GM12878 (cell line): ENCODE measurements at regions not wholly inside any gene's neighbourhood (a gene's known extent, or its start where the extent isn't known, plus 50 kb on each side); places are given as distances from the start of the nearest gene placed in this dataset.

ENCODE experiments used
- ATF2 ChIP-seq: IDR thresholded peaks from 2 replicates; pipeline ENCODE4 v1.6.1; 2012; ENCODE audit warnings: low read length, inconsistent platforms
- BRCA1 ChIP-seq: IDR thresholded peaks from 2 replicates; pipeline ENCODE4 v1.6.1; 2011; ENCODE audit warnings: low read depth, low read length, improper control_type of control experiment
- CEBPZ ChIP-seq: fragments of 150-350 bp; IDR thresholded peaks from 2 replicates; pipeline ENCODE4 v1.6.1; 2016; ENCODE audit warnings: low read depth, low read length
- REST ChIP-seq: IDR thresholded peaks from 2 replicates; pipeline ENCODE4 v1.6.1; 2012; ENCODE audit warnings: mild to moderate bottlenecking, low read depth, low read length
- SMAD5 ChIP-seq: IDR thresholded peaks from 2 replicates; pipeline ENCODE4 v1.6.1; 2016; ENCODE audit warnings: antibody characterized with exemption, low read depth
- TF ChIP-seq, protein P1 (sequence below): IDR thresholded peaks from 2 replicates; pipeline ENCODE4 v1.6.1; 2011; ENCODE audit warnings: low read depth, low read length, improper control_type of control experiment, borderline replicate concordance

DNA sequence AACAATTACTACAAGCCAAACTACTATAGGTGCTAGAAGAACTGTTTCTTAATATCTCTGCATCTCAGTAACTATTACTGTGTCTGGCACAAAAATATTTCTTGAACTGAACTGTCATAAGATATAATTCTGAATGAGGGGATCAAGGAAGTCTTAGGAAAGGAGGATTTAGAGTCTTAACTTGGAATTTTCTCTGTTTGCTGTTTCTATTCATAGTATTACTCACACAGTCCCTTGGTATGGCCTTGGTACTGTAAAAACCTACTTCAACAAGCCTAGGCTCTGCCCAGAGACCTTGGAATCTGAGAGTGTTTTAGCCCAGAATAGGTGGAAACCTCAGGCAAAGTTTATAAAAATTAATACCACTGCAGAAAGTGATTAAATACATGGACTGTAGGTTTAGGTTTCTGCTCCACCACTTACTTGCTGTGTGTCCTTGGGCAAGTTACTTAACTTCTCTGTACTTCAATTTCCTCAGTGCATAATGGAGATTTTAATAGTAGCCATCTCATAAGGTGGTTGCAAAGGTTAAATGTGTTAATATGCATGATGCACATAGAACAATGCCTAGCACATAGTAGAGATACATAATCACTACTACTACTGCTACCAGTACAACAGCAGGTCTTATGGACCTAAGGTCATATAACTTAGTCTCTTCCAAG lies 87.4 kb upstream of the NFIA start (continued):
- TF ChIP-seq CEBPZ (no peak), SMAD5 (no peak), REST (no peak), BRCA1 (no peak), ATF2 (no peak)
- TF ChIP-seq, protein P1, sequence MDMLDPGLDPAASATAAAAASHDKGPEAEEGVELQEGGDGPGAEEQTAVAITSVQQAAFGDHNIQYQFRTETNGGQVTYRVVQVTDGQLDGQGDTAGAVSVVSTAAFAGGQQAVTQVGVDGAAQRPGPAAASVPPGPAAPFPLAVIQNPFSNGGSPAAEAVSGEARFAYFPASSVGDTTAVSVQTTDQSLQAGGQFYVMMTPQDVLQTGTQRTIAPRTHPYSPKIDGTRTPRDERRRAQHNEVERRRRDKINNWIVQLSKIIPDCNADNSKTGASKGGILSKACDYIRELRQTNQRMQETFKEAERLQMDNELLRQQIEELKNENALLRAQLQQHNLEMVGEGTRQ, result no peak
